K562 (cell line): ENCODE measurements at regions not wholly inside any gene's neighbourhood (a gene's known extent, or its start where the extent isn't known, plus 50 kb on each side); places are given as distances from the start of the nearest gene placed in this dataset.

Source experiments
- ATF2 ChIP-seq: sonication (generic); formaldehyde crosslinking; IDR thresholded peaks from 2 replicates; pipeline ENCODE4 v1.8.1; 2022; ENCODE audit warnings: missing genetic modification reagents
- DACH1 ChIP-seq: fragments of 450-650 bp; IDR thresholded peaks from 2 replicates; pipeline ENCODE4 v1.6.1; 2018; ENCODE audit not compliant: partially characterized antibody
- DIDO1 ChIP-seq: fragments of 450-650 bp; IDR thresholded peaks from 2 replicates; pipeline ENCODE4 v1.6.1; 2016; ENCODE audit warnings: low read depth, missing biosample characterization, missing genetic modification characterization
- FUS ChIP-seq: fragments of 200-400 bp; formaldehyde crosslinking; optimal IDR thresholded peaks from 2 replicates; pipeline ENCODE3; 2017; ENCODE audit warnings: low read depth, low read length
- GTF2B ChIP-seq: IDR thresholded peaks from 2 replicates; pipeline ENCODE4 v1.6.1; 2011; ENCODE audit not compliant: insufficient read length; ENCODE audit errors: extremely low read depth
- HMG20A ChIP-seq: fragments of 450-650 bp; formaldehyde crosslinking; conservative IDR thresholded peaks from 2 replicates; pipeline ENCODE4 v1.4.0; 2020; ENCODE audit warnings: mild to moderate bottlenecking, mixed read lengths
- HOXB6 ChIP-seq: fragments of 250-450 bp; sonication (Bioruptor Pico); IDR thresholded peaks from 2 replicates; pipeline ENCODE4 v1.5.1; 2022; ENCODE audit warnings: mild to moderate bottlenecking, borderline replicate concordance
- KDM1A ChIP-seq, 2 experiments: fragments of 450-650 bp; IDR thresholded peaks; 2 replicates each; pipeline ENCODE4 v1.6.1; 2016; ENCODE audit warnings: mild to moderate bottlenecking in 2 of 2
- NUFIP1 ChIP-seq: fragments of 450-650 bp; IDR thresholded peaks from 2 replicates; pipeline ENCODE4 v1.6.1; 2018; ENCODE audit not compliant: partially characterized antibody
- PRPF4 ChIP-seq: fragments of 200-400 bp; formaldehyde crosslinking; IDR thresholded peaks from one replicate; pipeline ENCODE4 v1.6.1; 2017; ENCODE audit warnings: low read length, low read depth, mild to moderate bottlenecking; ENCODE audit not compliant: insufficient read depth, poor library complexity, severe bottlenecking
- STAT5B ChIP-seq: fragments of 250-450 bp; sonication (Bioruptor Pico); IDR thresholded peaks from 2 replicates; pipeline ENCODE4 v1.8.0; 2021; ENCODE audit warnings: mild to moderate bottlenecking, inconsistent platforms
- STAT6 ChIP-seq: sonication (generic); formaldehyde crosslinking; IDR thresholded peaks from 2 replicates; pipeline ENCODE4 v1.8.1; 2023; ENCODE audit warnings: mild to moderate bottlenecking, missing genetic modification reagents
- TGIF2 ChIP-seq: sonication (generic); formaldehyde crosslinking; IDR thresholded peaks from 2 replicates; pipeline ENCODE4 v1.8.1; 2022; ENCODE audit warnings: mild to moderate bottlenecking, missing genetic modification reagents, moderate library complexity
- TSC22D4 ChIP-seq: fragments of 450-650 bp; IDR thresholded peaks from 2 replicates; pipeline ENCODE4 v1.6.1; 2016; ENCODE audit warnings: missing genetic modification characterization, missing biosample characterization, control low read depth
- ZFP91 ChIP-seq: sonication (generic); formaldehyde crosslinking; IDR thresholded peaks from 2 replicates; pipeline ENCODE4 v1.8.0; 2022; ENCODE audit warnings: mild to moderate bottlenecking, missing genetic modification reagents
- ZNF354B ChIP-seq: fragments of 250-450 bp; sonication (Bioruptor Pico); IDR thresholded peaks from 2 replicates; pipeline ENCODE4 v1.4.0; 2020
- ZNF384 ChIP-seq: IDR thresholded peaks from 2 replicates; pipeline ENCODE4 v1.6.1; 2012; ENCODE audit warnings: low read depth, low read length, improper control_type of control experiment
- ZNF507 ChIP-seq: conservative IDR thresholded peaks from 2 replicates; pipeline ENCODE4 v1.6.1; 2017; ENCODE audit warnings: missing genetic modification characterization, missing compliant biosample characterization
- ZNF512 ChIP-seq: IDR thresholded peaks from 2 replicates; pipeline ENCODE4 v1.6.1; 2016; ENCODE audit warnings: missing genetic modification characterization, missing compliant biosample characterization
- ZNF778 ChIP-seq: fragments of 450-650 bp; formaldehyde crosslinking; IDR thresholded peaks from 2 replicates; pipeline ENCODE4 v1.4.0; 2020; ENCODE audit warnings: mild to moderate bottlenecking, moderate library complexity

- TF ChIP-seq GTF2B (no peak), ZNF512 (no peak), FUS (no peak), DACH1 (no peak), DIDO1 (tag) (peak; percentile 85), HMG20A (CRISPR knock-in tag) (no peak), HOXB6 (0 out of 2 replicates have a peak, but pooled peaks have one; percentile 24), ZNF384 (no peak), TGIF2 (CRISPR knock-in tag) (no peak), KDM1A (IDR thresholded peaks at IDR 0.05) (peak; percentile 43 to 67; a peak in 3 of 4 replicates), PRPF4 (no peak), ZNF354B (CRISPR knock-in tag) (peak; percentile 92), NUFIP1 (peak; percentile 35), STAT5B (CRISPR knock-in tag) (peak; percentile 60; the same call in 1 of the 2 replicates), STAT6 (CRISPR knock-in tag) (no peak), ZFP91 (CRISPR knock-in tag) (no peak), TSC22D4 (tag) (no peak), ATF2 (CRISPR knock-in tag) (no peak), ZNF778 (CRISPR knock-in tag) (no peak), ZNF507 (tag) (no peak)
Measured at GRCh38 chr4:55742655-55743202, 76.9 kb upstream of the EXOC1L start (continued).
